GM19467 (cell line): ENCODE measurements at regions not wholly inside any gene's neighbourhood (a gene's known extent, or its start where the extent isn't known, plus 50 kb on each side); places are given as distances from the start of the nearest gene placed in this dataset.
"Not testable (repeated sequence)": the region's sequence is repeated elsewhere in the genome, so short reads cannot be mapped to it uniquely, and the experiment has no call there.

ENCODE experiments used
- ATAC-seq: cut with Tn5 transposase; IDR thresholded peaks from one replicate; pipeline ENCODE4 v1.9.1; 2021; ENCODE audit warnings: mild to moderate bottlenecking, moderate library complexity; ENCODE audit not compliant: unreplicated experiment

DNA sequence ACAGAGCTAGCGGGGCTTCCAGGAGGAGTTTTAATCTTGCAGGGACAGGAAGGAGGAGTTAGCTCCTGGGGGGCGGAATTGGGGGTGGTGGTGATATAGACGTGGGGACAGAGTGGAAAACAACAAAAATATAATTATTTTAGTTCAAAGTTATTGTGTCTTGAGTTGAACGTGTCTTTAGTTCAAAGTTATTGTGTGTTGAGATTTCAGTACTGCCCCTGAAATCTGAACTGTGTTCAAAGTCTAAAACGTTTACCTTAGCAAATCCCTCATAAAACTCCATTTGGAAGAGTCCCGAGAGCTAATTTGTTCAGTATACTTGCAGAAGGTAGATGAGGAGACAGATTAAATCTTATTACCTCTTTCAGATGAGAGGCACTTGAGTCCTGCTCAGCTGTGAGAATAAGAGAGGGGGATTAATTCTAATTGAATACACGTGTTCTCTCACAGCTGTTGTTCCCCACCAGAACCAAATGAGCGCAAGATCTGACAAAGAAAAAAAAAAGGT, 132.4 kb upstream of the ALDH3B2 start:
- not testable (repeated sequence) for ATAC-seq

DNA sequence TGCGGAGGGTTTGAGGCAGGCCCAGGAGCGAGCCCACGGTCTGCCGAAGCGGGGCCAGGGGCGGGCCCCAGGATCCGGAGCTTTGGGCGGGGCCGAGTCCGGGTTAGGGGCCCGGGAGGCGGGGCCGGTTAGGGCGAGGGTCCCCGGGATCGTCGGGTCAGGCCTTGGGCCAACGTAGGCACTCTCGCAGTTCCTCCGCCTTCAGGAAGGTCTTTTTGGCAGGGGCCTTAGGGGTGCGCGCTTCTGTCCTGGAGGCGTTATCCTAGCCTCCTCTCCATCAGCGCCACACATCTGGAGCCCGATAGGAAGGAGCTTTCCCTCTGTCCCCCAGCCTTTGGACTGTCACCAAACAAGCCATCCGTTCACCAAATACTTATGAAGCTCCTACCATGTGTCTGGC, 131.8 kb upstream of the ALDH3B2 start:
- not testable (repeated sequence) for ATAC-seq

DNA sequence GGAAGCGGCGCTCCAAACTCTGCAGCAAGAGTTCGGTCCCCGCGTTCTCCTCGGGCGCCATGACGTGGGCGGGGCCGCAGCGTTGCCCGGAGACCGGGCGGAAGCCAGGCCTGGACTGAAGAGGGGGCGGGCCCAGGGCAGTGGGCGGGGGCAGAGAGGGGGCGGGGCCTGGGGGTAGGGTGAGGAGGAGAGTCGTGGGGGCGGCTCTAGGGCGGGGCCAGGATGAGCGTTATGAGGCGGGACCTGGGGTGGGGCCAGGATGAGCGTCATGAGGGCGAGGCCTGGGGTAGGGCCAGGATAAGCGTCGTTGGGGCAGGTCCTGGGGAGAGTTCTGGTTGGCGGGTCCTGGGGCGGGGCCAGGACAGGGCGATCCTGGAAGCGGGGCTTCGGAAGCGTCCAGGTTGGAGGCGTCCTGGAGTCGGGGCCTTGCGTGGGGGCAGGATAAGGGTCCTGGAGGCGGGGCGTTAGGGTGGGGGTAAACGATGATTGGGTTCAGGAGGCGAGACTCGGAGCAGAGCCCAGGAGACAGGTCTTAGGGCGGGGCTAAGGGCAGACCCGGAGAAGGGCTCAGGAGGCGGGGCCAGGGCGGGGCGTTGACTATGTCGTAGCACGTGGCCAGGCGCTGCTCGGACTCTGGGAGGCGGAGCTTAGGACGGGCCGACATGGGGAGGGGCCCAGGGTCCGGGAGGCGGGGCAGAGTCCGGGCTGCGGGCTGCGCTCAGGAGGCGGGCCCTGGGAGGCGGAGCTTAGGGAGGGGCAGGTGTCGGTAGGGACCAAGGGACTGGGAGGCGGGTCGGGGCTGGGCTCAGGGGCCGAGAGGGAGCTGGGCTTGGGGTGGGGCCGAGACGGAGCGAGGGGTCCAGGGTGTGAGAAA, 131.1 kb upstream of the ALDH3B2 start:
- peak; percentile 83 for ATAC-seq

DNA sequence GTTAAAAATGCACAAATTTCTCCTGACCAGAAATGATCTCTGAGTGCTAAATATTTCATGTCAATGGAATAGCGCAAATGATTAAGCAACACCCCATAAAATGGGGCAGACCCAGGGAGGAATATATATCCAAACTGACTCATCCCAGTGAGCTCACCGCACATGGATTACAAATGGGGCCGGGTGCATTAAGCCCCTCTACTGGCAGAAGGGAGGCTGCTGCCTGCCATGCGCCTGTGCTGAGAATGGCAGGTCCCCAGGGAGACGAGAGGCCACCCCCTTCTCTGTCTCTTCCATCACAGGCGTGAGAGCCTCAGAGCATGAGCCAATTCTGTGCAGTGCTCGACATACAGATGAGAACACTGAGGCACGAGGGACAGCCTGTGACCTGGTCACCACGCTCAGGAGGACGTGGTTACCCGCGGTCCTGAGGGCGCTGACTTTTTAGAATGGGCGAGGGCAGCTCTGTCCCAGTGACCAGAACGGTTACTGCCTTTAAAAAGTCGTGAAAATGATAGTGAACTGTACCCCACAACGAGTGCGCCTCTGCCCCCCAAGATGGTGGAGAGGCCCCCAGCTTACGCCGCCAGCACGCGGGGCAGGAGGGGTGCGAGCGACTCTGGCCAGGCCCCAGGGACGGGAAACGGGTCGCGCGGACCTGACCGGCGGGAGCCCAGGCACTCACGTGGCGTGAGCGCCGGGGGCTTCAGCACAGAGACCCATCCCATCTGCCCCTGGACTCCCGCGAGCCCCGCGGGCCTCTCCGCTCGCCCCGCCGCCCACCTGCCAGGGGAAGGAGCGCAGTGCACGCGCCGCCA, 130.2 kb upstream of the ALDH3B2 start:
- ATAC-seq = not testable (repeated sequence)

DNA sequence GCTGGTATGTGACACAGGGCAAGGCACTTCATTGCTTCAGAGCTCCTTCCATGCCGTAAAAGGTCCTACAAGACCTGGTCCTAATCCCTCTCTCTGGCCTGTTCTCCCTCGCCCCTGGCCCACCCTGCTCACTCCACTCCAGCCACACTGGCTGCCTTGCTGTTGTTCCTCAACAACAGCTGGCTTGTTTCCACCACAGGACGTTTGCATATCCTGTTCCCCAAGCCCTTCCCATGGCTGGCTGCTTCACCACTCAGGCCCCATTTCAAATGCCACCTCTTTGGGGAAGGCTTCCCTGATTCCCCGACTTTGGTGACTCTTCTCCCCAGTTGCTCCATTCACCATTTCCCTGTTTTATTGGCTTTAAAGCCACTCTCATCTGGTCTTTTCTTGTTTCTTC, 129.1 kb upstream of the ALDH3B2 start:
- ATAC-seq = not testable (repeated sequence)

DNA sequence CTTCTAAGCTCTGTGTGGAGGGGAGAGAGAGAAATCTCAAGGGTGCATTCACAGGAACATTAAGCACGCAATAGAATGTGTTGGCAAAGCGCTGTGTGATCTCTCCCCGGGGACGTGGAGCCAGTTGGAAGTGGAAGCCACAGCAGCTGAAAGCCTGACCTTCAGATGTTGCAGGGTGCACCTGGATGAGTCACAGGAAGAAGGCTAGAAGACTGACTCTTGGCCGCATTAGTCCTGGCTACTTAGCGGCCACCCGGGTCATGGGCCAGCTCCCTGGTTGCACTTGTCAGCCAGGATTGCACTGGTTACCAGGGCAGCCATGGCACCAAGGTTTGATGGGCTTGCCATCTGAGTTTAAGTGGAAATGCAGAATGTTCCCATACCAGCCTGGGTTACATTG, 128.6 kb upstream of the ALDH3B2 start:
- not testable (repeated sequence) for ATAC-seq

DNA sequence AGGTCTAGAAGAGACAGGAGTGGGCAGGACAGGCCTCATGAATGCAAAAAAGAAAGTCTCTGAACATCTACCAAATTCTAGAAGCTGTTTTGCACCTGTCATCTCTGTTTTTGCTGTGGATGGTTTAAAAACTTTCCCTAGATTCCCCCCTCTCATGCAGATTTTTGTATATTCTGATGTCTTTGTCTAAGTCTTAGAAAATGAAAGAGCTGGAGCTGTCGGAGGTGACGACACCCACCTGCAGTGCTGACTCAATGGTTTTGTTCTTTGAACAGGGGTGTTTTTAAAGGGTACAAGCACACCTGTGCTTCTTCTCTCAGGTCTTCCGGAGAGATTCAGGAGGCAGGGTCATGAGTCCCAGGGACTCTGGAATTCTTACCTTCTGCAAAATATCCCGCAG, 128.2 kb upstream of the ALDH3B2 start:
- ATAC-seq = not testable (repeated sequence)

DNA sequence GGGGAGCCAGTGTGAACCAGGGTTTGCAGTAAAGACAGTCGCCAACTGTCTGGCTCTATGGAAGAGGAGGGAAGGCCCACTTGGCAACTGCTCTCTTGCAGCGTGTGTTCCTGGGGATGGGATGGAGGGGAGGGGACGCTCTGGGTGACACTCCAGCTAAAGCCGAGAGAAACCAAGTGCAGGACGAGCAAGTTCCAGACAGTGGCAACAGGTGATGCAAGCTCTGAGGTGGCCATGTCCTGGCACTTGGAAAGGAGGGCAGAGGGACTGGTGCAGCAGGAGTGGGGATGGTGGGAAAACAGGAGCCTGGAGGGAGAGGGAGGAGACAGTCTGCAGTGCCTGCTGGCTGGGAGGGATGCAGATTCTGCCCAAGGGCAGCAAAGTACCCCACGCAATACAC, 127.0 kb upstream of the ALDH3B2 start:
- not testable (repeated sequence) for ATAC-seq

DNA sequence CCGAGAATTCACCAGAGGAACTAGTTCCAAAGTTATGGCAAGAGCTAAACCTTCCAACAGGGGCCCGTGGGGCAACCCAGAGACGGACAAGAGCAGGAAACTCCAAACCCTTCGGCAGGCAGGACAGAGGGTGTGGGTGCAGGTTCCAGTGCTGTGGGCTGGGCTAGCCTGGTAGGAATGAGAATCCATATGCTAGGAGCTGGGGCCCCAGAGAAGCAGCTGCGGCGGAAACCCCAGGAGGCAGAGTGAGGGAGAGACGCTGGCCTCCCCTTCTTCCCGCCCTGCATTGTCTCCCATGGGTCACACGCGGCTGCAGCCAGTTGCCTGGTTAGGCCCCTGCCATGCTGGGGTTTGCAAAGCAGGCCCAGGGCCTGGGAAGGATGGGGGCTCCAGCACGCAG, 126.2 kb upstream of the ALDH3B2 start:
- not testable (repeated sequence) for ATAC-seq

DNA sequence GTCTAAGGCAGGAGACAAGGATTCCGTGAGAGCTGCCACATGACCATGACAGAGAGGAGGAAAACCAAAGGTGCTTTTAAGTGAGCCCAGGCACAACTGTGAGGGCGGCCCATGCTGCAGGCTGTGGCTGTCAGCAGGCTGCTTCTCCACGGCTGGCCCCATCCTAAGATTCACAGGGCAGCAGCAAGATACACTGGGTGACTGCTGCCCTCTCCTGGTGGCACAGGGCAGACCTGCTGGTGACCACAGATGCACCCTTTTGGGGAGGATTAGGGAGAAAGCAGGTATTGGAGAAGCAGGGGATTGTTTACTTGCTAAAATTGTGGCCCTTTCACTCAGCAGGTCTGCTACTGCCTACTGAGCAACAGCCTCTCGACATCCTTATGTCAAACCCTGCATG, 125.4 kb upstream of the ALDH3B2 start:
- ATAC-seq = not testable (repeated sequence)

DNA sequence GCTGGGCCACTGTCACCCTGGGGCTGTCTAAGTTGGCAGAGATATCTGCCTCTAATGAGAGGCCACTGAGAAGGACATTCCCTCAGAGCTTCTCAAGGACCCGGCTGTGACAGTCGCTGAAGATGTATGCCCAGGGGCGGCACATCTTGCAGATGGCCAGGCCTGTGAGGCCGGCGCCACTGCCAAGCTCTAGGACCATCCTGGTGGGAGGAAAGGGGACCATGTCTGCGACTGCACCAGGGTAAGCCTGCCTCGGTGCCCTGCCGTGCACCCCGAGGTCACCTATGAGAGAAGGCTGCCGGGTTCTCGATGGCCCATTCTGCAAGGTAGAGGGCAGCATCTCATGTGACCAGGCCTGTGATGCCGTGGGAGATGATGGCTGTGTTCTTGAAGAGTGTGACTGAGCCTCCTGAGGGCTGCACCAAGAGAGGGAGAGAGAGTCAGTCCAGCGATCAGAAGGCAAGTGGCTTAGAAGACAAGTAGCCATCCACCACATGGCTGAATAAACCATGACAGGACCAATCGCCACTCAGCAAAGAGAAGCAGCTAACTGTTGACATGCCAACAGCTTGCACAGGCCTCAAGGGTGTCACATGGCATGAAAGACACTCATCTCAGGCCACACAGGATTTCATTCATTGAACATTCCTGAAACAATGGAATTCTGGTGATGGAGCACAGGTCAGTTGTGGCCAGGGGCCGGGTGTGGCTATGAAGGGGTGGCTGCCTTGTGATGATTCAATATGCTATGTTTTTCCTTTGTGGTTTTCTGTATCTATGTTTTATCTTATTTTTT, 123.5 kb upstream of the ALDH3B2 start:
- ATAC-seq = not testable (repeated sequence)

DNA sequence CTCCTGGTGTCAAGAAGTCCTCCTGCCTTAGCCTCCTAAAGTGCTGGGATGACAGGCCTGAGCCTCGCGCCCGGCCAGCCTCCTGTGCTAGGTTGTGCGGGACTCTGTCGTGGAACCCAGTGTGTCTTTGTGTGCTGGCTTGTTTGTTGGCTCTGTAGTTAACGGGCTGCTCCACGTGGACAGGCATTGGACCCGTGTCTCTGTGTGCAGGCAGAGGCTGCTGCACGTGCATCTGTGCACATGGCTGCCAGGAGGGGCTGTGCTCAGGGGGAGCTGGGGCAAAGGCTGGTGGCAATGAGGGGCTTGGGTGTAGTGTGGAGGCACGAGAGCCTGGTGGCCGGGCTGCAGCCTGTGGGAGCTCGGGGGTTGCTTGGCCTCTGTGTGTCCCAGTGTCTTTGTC, 121.3 kb upstream of the ALDH3B2 start:
- ATAC-seq = no peak

DNA sequence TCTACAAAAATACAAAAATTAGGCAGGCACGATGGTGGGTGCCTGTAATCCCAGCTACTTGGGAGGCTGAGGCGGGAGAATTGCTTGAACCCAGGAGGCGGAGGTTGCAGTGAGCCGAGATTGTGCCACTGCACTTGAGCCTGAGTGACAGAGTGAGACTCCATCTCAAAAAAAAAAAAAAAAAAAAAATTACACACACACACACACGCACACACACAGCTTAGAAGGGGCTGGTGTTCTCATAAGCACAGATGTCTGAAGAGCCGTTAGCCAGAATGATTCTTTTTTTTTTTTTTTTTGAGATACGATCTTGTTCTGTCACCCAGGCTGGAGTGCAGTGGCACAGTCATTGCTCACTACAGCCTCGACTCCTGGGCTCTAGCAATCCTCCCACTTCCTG, 119.3 kb upstream of the ALDH3B2 start:
- not testable (repeated sequence) for ATAC-seq

DNA sequence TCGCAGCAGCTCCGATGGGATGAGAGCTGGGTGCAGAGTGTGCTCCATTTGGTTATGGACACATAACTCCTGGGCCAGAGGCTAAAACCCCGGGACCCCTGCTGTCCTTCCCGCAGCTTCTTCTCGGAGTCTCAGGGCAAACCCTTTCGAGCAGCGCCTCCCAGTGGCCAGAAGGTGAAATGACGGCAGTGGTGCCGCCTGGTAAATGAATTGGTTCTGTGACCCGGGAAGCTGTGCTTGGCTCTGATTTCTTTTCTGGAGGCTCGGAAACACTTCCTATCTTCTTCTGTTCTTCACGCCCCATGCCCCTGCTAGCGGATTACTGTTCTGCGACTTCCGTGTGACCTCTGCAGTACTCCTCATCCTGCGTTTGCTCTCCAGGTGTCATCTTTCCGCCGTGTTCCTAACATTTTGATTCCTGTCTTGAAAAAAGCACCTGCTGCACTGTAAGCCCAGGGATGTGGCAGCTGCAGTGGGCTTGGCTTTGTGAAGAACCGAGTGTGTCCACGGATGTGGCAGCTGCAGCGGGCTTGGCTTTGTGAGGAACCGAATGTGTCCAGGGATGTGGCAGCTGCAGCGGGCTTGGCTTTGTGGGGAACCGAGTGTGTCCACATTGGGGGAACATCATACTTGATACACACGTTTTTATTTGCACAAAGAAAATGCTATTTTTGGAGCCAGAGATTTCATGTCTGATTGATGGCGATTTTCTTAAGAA, 118.0 kb upstream of the ALDH3B2 start:
- ATAC-seq = not testable (repeated sequence)

DNA sequence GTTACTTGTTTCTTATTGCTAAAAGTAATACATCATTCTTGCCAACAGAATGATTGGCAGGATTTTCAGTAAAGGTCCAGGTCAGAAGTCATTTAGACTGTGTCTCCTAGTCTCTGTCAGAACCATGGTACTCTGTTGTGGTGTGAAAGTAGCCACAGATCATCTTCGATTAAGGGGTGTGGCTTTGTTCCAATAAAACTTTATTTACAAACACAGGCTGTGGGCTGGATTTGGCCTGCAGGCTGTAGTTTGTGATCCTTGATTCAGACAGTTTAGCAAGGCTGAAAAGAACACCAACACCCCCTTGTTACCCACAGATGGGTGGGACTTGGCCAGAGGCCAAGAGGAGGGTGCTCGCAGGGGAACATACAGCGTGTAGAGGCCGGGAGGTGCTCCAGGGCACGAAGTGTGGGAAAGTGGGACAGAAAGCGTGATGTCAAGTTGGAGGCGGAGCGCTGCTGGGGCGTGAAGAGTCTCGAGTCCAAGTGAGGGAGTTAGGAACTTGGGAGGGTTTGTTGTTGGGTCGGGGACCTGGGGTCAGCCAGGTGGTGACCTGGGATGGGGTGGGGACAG, 117.3 kb upstream of the ALDH3B2 start:
- not testable (repeated sequence) for ATAC-seq

DNA sequence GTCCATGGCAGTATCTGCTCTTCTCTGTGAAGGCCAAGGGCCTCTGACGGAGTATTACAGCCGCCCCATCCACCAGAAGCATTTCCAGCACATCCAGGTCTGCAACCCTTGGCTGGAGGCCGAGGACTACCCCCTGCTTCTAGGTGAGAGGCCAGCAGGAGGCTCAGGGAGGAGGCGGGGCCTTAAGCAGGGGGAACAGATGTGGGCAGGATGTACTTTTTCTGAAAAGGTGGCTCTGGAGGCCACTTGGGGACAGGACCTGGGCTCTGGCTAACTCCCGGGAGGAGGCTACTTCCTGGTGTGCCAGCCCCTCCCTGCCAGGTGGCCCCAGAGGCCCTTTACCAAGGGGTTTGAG, 113.9 kb upstream of the ALDH3B2 start:
- not testable (repeated sequence) for ATAC-seq

DNA sequence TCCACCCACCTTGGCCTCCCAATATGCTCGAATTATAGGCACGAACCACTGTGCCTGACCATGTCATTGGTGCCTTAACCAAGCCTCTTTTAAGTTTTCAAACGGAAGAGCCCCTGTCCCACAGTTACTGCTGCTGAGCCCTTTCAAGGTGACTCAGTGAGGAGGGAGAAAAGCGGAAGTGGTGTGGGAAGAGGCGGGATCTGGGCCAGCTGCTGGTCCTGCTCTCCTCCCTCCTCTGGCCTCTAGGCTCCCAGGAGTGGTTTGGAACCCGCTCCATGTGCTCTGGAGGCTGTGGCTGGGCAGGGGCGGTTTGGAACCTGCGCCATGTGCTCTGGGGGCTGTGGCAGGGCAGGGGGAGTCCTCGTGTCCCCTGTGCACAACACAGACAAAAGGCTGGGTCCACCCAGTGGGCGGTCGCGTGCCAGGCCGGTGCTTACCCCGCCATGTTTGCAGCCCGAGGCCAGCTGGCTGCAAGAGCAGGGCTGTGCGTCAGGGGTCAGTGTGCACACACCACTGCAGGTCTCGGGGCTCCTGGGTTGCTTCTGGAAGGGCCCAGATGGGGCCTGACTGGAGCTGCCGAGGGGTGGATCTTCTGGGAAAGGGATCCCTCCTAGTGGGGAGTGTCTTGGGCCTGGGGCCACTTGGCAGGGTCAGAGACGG, 113.4 kb upstream of the ALDH3B2 start:
- ATAC-seq = not testable (repeated sequence)

DNA sequence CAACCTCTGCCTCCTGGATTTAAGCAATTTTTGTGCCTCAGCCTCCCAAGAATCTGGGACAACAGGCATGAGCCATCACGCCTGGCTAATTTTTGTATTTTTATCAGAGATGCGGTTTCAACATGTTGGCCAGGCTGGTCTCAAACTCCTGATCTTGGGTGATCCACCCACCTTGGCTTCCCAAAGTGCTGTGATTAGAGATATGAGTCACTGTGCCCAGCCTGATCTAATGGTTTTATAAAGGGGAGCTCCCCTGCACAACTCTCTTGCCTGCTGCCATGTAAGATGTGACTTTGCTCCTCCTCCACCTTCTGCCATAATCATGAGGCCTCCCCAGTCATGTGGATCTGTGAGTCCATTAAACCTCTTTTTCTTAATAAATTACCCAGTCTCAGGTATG, 107.5 kb upstream of the ALDH3B2 start:
- not testable (repeated sequence) for ATAC-seq

DNA sequence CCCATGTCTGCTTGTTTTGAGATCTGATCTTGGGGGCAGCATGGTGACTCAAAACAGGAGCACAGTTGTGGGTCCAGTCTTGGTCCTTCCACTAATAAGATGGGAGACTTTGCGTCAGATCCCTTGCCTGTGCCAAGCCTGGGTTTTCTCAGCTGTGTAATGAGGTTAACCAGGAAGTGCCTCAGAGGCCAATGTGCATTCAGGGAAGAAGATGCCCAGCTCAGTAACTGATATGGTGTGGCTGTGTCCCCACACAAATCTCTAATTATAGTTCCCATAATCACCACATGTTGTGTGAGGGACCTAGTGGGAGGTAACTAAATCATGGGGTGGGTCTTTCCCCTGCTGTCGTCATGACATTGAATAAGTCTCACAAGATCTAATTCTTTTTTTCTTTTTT, 107.1 kb upstream of the ALDH3B2 start:
- ATAC-seq = not testable (repeated sequence)
